Activated CD4-positive, alpha-beta T cell treated with anti-CD3 and anti-CD28 coated beads, Interleukin-2, amount 50 U/mL, for 24 hours (primary cell): ENCODE measurements at regions not wholly inside any gene's neighbourhood (a gene's known extent, or its start where the extent isn't known, plus 50 kb on each side); places are given as distances from the start of the nearest gene placed in this dataset.

ENCODE experiments used
- DNase-seq, 2 donors: peaks; one replicate each; pipeline ENCODE4 v3.0.0-alpha.2; 2020; ENCODE audit warnings: low read depth in 1 of 2, low spot score in 1 of 2

DNA sequence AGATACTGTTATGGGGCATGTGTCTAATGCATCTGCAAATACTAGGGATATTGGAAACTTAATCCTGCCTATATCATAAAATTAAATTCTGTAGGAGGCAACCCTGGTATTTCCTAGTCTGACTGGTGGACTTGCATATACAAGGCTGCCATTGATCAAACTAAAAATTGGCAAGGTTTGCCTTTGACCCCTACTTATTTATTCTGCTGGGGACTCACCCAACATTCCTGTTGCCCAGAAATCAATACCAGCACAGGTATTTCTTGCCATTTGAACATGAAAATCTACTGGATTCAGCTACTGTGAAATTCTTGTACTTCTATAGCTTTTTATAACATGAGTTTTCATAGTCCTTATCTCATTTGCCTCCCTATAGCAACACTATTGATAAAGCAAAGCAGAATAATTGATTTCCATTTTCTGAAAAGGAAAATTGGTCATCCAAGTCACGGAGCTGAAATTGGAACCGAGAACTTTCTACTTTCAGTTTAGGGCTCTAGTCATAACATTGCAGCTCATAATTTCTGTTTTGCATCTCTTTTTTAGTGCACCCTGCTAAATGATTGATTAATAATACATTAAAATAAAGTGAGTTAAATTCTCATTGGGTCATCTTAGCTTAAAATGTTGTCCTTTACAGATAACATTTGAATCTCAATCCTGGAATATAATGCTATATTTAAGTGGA is 365.2 kb downstream of the MFSD1 start:
- DNase-seq, result no peak

GRCh38 chr3:159168788-159169187 is 366.9 kb downstream of the MFSD1 start:
- no peak for DNase-seq

GRCh38 chr3:159169828-159170227 is 368.0 kb downstream of the MFSD1 start:
- DNase-seq, result no peak

GRCh38 chr3:159170436-159171003 is 368.7 kb downstream of the MFSD1 start:
- no peak for DNase-seq

- DNase-seq, result no peak
Measured at GRCh38 chr3:159171333-159171732, 369.5 kb downstream of the MFSD1 start.

DNA sequence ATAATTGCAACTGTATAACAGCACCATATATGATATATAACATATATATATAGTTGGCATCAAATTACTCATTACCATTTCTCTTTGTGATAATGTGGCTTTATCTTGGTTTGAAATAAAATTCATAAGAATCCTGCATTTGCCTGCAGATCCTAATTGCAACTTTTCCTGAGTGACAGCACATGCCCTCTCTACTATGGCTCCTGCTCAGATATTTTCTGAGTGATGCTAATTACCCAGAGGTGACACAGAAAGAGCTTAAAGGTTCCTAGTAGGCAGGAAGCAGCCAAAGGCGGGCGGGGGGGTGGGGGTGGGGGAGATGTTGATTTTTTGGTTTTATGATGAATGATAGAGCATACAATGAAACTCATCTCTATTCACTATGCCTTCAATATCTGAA is 370.6 kb downstream of the MFSD1 start:
- DNase-seq, result no peak

DNA sequence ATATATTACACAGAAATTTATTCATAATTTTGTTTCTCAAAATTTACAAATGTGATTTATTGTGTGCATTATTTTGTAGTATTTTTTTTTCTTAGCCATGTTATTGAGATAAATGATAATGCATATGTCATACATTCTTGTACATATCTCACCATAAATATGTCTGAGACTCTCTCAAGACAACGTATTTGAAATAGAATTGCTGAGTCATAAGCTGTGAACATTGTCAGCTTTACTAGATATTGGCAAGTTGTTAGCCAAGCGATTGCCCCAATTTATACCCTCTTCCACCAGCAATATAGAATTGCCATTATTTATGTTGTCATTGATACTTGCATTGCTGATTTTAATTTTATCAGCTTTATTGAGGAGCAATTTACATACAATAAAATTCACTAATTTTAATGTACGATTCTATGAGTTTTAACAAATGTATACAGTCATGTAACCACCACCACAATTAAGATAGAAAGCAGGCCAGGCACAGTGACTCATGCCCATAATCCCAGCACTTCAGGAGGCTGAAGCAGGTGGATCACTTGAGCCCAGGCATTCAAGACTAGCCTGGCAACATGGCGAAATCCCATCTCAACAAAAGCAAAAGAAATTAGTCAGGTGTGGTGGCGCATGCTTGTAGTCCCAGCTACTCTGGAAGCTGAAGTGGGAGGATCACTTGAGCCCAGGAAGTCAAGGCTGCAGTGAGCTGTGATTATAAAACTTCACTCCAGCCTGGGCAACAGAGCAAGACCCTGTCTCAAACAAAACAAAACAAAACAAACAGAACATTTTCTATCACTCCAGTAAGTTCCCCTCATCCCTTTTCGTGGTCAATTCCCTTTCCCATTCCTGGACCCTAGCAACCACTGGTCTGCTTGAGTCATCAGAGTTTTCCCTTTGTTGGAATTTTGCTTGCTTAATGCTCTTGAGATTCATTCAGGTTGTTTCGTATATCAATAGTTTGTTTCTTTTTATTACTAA is 373.1 kb downstream of the MFSD1 start:
- no peak for DNase-seq

DNA sequence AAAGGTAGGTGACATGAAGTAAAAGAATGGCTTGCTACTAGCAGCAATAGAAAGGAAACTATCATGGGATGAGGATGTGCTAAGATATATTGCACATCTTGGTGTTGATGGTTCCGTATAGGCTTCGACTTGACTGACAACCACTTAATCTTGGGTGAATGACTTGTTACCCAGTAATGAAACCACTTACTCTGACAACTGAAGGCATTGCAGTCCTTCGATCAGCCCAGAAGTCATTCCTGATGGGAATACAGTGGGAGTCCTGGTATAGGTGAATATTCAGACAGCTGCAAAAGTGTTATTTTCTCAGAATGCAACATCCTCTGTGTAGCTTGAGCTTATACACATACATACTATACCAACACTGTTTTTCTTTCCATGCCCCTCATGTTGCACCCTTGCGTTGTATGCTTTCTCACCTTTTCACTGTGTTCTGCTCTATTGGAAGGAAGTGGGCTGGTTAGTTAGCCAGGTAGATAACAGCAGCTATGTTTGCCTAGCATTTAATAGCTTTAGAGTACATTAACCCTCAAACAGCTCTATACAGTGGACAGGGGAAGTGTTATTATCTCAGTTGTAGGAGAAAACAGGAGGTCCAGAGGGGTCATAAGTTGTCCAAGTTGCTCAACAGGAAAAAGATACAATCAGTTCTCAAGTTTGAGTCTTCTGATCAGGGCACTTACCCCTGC is 376.5 kb downstream of the MFSD1 start:
- no peak for DNase-seq

GRCh38 chr3:159182961-159183360 is 381.1 kb downstream of the MFSD1 start:
- DNase-seq, result no peak

- no peak for DNase-seq
Measured at GRCh38 chr3:159185443-159186050, 383.7 kb downstream of the MFSD1 start.

DNA sequence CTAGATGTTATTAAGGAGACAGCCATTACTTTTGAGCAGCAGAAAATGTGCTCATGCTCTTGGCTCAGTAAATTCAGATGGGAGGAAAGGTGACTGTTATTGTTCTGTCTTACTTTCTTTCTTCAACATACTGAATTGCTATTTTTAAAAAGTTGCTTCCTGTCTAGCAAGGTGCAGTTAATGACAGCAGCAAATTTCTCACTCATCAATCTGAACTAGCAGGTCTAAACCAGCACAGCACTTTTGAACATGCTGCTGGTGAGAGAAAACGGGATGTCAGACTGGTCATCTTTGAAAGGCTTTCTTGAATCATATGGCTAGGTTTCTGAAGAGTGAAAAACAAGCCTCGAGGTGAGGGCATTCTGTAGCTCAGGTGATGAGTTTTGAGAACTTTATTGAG is 384.7 kb downstream of the MFSD1 start:
- DNase-seq, result no peak

GRCh38 chr3:159187232-159187631 is 385.4 kb downstream of the MFSD1 start:
- DNase-seq, result no peak

GRCh38 chr3:159187706-159188105 is 385.9 kb downstream of the MFSD1 start:
- no peak for DNase-seq

DNA sequence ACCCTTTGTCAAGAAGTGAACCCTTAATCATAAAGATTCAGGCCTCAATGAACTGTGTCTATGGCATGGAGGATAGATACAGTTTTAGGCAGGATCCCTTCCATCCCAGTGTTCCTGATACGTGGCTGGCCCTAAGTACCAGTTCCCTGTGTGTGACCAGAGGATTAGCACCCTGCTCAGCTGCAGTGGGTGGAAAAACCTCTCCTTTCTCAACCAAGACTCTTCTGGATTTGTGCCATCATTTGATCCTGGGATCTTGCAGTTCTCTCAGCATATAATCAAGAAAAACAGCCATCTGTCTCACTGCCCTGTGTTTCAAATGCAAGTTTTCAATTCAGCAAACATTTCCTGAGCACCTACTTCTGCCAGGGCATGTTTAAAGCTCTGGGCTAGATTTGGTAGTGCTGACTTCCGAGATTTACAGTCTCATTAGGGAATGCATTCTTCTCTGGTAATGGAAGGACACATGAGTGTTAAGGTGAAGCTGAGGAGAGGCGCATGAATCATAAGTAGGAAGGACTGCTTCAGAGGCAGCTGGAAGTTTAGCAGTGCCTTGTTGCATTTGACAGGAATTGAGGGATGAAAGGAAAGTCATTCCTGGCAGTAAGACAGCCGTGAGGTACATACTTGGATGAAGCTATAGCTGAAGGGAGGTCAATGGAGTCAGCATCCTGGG is 388.3 kb downstream of the MFSD1 start:
- no peak for DNase-seq

DNA sequence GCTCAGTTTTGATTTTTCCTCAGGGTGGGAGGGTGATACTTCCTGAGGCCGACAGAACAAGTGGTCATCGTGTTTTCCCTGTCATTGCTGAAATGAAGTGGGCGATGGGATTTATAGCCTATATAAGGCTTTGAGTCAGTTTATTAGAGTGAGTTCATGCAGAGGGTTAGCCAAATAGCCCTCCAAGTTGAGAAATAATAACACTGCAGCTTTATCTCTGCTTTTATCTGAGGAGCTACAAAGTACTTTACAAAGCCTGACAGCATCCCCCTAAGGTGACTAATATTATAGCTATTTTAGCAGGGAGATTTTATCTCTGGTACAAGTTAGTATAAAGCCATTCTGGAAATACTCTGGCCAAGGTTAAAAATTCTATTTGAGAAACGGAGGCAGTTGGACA is 389.6 kb downstream of the MFSD1 start:
- no peak for DNase-seq

GRCh38 chr3:159196359-159196758 is 394.5 kb downstream of the MFSD1 start:
- no peak for DNase-seq

DNA sequence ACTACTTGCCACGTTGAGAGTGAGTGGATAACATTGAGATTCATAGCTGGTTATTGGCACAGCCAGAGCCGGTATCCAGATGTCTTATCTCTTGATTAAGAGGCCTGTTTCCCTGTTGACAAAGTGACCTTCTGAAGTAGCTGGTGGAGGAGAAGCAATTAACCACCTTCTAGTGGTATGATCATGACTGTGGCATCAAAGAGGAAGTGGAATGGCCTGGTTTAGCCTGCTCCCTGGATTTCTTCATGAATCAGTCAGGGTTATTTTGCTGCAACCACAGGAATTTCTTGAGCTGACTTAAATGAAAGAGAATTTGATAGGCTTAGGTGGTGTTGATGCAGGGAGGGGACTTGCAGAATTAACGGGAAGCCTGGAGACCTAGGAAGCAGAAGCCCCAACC is 398.3 kb downstream of the MFSD1 start:
- no peak for DNase-seq

GRCh38 chr3:159208050-159208449 is 406.2 kb downstream of the MFSD1 start:
- DNase-seq, result no peak

DNA sequence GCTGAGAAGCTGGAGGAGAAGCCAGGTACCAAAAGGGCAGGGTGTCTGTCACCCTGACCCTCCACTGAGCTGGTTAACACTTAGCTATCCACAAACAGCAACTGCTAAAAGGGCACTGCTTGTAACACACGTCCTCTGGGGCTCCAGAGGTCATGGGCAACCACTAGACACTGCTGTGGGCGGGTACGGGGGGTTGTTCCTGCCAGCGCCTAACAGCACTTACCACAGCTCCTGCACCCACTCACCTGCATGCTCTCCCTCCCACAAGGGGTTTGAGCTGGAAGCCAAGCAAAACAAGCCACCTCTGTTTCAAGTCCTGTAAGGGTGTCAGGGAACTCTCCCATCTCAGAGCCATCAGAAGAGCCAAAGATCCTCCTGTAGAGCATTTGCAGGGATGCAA is 407.6 kb downstream of the MFSD1 start:
- DNase-seq, result no peak

- no peak for DNase-seq
Measured at GRCh38 chr3:159210336-159210735, 408.5 kb downstream of the MFSD1 start.
